Hypothalamus (tissue), 51 donors: ENCODE measurements at regions not wholly inside any gene's neighbourhood (a gene's known extent, or its start where the extent isn't known, plus 50 kb on each side); places are given as distances from the start of the nearest gene placed in this dataset.

Experiments
- DNase-seq, 51 donors: peaks; one replicate each; lab custom pipeline; 2025; lab: John Stamatoyannopoulos, UW

DNA sequence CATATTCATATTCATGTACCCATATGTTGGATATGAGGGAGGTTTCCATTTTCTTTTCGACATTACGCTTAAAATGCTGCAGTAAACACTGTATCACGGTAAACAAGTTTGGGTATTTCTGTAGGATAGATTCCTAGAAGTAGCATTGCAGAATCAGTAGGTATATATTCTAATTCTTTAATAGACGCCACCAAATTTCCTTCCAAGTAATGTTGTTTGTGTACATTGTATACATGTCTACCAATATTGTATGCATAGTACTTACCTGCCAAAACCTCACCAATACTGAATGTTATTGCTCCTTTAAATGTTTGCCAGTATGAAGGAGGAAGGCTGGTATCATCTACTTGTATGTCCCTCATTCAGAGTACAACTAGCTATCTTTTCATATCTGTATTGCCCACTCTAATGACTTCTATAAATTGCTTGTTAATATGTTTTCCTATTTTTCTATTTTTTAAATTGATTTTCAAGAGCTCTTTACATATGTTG is 56.1 kb upstream of the ZNF536 start:
- no peak for DNase-seq

DNA sequence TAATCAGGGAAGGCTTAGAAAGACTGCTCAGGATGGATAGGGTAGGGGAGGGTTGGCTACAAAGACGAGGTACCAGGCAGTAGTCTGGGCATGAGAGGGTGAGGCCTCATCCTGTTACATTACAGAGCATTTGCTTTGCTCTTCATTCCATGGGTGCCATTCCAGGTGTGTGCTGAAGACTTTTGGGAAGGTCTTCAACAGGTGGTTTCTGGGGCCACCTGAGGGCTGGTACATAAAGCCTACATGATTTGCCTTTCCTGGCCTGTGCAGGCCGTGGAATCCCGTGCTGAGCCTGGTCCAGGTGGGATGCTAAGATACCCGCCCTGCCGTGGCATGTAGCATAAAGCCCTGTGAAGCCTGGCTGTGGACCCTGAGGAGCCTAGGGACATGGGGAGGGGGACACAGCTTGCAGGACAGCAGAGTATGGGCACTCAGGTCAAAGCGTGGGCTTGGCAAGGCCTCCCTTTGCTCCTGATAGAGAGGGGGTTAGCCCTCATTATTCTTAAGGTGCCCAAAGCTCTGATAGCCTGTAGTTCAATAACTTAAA is 55.6 kb upstream of the ZNF536 start:
- DNase-seq: no peak

DNA sequence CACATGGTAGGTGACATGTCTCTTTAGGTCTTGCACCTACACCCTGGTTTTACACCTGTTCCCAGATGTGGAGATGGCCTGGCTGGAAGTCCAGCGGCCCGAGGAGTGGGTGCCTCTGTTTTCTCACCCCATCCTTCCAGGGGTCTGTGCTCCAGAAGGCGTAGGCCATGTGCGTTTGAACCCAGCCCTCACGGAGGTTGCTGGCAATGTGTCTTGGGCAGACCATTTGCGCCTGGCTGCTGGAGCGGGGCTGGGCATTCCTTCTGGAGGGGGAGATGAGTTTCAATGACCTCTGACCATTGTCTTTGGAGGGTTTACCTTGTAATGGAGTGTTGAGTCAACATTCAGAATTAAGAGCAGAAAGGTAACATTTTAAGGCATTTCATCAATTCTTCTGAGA is 54.8 kb upstream of the ZNF536 start:
- DNase-seq: no peak

DNA sequence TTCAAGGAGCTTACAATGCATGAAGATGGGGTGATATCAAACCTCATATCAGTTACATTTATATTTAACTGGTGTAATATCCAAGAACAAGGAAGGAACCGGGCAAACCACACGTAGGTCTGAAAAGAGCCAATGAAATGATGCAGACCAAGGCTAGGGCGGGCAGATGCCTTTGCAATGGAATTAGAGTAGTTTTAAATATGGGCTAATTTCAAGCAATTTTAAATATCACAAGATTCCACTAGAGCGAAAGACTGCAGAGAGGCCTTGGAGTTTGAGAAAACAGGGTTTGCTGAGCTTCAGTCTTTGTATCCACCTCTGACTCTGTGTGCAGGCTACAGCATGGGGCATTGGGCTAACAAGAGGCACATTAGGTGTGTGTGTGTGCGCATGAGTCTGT is 53.9 kb upstream of the ZNF536 start:
- DNase-seq: no peak

DNA sequence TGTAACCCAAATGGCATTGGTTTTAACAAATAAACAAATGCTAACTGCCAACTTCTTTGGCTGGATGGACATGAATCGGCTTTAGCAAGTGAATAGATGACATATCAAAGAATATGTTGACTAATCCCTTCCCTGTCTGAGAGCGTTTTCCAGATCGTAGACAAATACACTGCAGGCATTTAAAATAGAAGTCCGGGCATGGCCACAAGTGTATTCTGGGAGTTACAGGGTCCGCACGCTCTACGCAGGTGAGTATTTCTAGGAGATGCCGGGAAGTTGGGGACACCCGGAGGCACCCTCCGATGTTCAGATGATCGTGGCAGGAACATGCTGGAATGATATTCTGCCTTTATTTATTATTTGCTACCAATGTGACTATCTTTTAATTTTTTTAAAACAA is 53.2 kb upstream of the ZNF536 start:
- no peak for DNase-seq

DNA sequence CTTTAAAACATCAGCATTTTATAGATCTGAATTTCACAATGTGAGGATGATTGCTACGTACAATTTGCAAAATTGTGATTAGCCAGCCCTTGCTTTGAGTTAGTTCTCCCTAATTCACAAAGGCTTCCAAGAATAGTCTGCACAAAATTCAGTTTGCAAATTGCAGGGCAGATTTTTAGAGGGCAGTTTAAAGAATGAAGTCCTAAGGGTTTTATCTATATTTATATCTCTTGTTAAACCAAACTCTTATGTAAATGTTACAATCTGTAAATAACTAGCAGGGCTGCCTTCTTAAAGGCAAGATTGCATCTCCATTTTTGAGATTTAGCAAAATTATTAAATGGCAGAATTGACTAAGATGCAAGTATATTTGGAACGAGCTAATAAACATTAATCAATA is 52.8 kb upstream of the ZNF536 start:
- DNase-seq: no peak

DNA sequence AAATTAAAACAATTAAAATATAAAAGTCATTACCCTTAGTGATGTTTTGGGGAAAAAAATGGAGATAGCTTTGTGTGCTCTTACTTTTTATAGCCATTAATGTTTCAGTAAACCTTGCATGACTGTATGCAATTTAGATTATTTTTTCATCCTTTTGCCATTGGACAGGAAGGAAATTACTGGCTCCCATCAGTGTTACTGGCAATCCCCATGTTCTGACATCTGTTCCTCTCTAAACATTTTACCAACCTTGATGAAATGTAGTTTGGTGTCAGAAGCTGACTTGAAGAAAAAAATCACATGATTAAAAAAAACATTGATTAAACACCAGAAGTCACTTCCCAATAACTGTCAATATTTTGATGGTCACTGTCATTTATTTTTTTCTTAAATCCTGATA is 52.3 kb upstream of the ZNF536 start:
- no peak for DNase-seq

DNA sequence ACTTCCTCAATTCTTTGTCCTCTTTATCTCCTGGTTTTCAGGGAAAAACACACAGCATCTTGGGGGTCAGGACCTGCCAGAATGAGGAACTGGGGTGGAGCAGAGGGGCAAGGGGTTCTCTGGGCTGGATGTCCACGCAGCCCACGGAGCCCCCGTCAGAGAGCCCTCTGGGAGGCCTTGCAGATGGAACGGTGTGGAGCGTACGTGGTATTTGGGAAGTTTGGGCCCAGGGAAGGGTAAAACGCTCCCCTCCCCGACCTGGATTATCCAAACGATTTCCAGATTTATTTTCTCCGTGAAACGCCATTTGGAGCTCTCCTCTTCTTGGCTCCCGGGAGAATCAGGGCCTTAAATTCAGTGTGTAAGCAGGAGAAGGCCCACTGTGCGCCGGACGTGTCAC is 51.7 kb upstream of the ZNF536 start:
- DNase-seq: no peak

DNA sequence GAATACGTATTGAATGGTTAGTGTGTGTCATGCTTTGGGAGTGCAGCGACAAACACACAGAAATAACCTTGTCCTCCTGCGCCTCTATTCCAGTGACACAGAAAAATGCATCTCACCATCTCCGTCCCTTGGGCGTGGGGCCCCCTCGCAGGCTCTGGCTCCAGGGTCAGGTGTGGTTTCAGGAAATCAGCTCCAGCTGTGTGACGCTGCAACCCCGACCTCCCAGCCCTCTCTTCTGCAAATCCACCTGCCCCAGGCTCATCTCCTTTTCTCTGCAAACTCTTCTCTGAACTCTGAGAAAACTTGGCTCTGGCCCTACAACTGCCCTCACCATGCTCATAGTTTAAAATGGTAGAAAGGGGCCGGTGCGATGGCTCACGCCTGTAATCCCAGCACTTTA is 51.3 kb upstream of the ZNF536 start:
- DNase-seq: no peak
